GM18508 (cell line): ENCODE measurements at regions not wholly inside any gene's neighbourhood (a gene's known extent, or its start where the extent isn't known, plus 50 kb on each side); places are given as distances from the start of the nearest gene placed in this dataset.
"Not testable (repeated sequence)": the region's sequence is repeated elsewhere in the genome, so short reads cannot be mapped to it uniquely, and the experiment has no call there.

Experiments
- ATAC-seq: cut with Tn5 transposase; IDR thresholded peaks from one replicate; pipeline ENCODE4 v1.9.1; 2021; ENCODE audit warnings: moderate number of reproducible peaks; ENCODE audit not compliant: insufficient read depth, unreplicated experiment

DNA sequence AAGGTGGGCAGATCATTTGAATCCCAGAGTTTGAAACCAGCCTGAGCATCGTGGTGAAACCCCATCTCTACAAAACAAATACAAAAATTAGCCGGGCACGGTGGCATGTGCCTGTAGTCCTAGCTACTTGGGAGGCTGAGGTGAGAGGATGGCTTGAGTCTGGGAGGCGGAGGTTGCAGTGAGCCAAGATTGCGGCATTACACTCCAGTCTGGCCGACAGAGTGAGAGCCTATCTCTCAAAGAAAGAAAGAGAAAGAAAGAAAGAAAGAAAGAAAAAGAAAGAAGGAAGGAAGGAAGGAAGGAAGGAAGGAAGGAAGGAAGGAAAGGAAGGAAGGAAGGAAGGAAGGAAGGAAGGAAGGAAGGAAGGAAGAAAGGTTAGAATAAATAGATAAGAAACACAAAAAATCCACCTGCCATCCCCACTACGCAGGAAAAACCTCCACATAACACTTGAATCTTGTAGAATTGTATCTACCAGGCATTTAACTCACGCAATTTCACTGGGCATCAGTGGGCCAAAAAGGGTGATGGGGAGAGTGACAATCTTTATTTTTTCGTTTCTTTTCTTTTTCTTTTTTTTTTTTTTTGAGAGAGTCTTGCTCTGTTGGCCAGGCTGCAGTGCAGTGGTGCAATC lies 58.3 kb upstream of the PTPN1 start:
- ATAC-seq: not testable (repeated sequence)

DNA sequence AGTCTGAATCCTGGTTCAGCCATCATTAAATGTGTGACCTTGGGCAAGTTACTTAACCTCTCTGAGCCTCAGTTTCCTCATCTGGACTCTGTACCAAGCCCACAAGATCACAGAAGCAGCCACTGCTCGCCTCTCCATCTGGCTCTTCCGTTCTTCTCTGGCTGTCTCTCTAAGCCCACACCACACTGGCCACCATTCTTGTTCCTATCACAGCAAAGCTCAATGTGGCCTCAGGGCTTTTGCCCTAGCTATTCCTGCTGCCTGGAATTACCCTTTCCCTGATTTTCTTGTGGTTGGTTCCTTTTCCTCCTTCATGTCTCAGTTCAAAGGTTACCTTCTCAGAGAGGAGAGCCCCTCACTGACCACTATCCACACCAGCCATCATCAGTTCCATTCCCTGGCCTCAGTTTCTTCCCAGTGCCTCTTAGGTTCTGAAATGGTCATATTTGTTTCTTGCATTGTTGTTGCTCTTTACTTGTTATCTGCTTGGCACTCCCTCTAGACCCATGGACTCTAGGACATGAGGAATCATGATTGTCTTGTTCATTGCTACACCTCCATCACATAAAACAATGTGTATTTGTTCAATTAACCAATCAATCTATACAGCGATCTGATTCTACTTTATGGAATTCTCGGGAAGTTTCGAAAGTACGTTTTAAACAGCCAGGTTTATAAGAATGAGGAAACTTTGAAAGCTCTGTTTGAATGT lies 56.5 kb upstream of the PTPN1 start:
- no peak for ATAC-seq

DNA sequence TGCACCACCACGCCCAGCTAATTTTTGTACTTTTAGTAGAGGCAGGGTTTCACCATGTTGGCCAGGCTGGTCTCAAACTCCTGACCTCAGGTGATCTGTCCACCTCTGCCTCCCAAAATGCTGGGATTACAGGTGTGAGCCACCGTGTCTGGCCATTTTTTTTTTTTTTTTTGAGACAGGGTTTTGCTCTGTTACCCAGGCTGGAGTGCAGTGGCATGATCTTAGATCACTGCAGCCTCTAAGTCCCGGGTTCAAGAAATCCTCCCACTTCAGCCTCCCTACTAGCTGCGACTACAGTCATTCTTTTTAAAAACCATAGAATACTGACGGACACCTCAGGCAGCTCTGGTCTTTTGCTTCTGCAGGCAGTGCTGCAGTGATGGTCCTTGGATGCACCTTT lies 54.9 kb upstream of the PTPN1 start:
- ATAC-seq: not testable (repeated sequence)

- ATAC-seq: no peak
Observed at GRCh38 chr20:50455656-50456451, 54.3 kb upstream of the PTPN1 start.

GRCh38 chr20:50456452-50457324 lies 53.5 kb upstream of the PTPN1 start:
- ATAC-seq: no peak

DNA sequence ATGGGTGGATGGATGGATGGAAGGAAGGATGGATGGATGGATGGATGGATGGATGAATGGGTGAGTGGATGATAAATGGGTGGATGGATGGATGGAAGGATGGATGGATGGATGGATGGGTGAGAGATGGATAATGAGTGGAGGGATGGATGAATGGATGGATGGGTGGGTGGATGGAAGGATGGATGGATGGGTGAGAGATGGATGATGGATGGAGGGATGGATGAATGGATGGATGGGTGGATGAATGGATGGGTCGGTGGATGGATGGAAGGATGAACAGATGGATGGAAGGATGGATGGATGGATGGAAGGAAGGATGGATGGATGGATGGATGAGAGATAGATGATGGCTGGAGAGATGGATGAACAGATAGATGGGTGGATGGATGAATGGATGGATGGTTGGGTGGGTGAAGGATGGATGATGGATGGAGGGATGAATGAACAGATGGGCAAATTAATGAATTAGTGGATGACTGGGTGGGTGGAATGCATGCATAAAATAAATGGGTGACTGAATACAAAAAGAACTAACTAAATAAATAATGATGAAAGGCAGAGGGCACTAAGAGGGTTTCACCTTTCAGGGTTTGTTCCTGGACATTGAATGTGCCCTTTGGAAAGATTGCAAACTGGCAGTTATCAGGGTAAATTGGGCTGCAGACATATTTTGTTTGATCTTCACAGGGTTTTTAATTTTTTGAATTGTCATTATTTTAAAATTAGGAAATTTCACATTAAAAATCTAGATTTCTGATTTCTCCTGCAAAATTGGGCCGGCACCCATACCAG lies 50.9 kb upstream of the PTPN1 start:
- ATAC-seq: no peak

DNA sequence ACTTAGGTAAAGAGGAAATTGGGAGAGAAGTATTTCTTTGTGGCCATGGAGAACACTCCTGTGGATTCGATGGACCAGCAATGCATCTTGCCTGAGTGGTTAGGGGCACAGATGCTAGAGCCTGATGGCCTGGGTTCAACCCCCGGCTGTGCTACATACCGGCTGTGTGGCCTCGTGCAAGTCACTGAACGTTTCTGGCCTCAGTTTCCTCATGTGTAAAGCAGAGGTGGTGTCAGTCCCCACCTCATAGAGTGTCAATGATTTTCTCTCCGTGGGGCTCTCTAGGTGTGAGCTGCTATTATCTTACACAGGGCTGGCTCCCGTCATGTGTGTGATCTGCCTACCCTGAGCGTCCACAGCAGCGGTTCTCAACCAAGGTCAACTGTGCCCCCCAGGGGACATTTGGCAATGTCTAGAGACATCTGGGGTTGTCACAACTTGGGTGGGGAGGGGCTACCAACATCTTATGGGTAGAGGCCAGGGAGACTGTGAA lies 50.0 kb upstream of the PTPN1 start:
- ATAC-seq: no peak
